ENCODE measurements at regions not wholly inside any gene's neighbourhood (a gene's known extent, or its start where the extent isn't known, plus 50 kb on each side); places are given as distances from the start of the nearest gene placed in this dataset.
"Not testable (repeated sequence)": the region's sequence is repeated elsewhere in the genome, so short reads cannot be mapped to it uniquely, and the experiment has no call there.

DNA sequence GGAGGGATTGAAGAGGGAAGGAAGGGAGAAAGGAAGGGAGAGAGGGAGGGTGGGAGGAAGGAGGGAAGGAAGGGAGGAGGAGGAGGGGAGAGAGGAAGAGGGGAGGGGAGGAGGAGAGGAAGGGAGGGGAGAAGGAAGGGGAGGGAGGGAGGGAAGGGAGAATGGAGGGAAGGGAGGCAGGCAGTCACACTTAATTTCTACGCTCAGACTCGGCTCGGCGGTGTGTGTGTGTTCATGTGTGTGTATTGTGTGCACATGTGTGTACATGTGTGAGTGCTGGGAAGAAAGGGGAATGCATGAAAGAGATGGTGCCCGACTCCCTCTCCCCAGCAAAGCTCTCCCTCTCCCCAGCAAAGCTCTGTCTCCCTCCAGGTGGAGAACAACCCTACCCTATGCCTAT, 79.1 kb upstream of the AFDN start:
- TF ChIP-seq, protein P1, sequence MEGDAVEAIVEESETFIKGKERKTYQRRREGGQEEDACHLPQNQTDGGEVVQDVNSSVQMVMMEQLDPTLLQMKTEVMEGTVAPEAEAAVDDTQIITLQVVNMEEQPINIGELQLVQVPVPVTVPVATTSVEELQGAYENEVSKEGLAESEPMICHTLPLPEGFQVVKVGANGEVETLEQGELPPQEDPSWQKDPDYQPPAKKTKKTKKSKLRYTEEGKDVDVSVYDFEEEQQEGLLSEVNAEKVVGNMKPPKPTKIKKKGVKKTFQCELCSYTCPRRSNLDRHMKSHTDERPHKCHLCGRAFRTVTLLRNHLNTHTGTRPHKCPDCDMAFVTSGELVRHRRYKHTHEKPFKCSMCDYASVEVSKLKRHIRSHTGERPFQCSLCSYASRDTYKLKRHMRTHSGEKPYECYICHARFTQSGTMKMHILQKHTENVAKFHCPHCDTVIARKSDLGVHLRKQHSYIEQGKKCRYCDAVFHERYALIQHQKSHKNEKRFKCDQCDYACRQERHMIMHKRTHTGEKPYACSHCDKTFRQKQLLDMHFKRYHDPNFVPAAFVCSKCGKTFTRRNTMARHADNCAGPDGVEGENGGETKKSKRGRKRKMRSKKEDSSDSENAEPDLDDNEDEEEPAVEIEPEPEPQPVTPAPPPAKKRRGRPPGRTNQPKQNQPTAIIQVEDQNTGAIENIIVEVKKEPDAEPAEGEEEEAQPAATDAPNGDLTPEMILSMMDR (IDR thresholded peaks at IDR 0.05; ENCODE audit: insufficient read depth, low read depth, low read length) = no peak
- Histone ChIP-seq H3K4me3 (ENCODE audit: low read depth, low read length) (no peak overlapping the region), H3K27me3 (ENCODE audit: control insufficient read depth, insufficient read depth, low read length) (no peaks in the 10 kb centered on the region), H3K36me3 (ENCODE audit: control insufficient read depth, insufficient read depth, low read length) (no peaks in the 10 kb centered on the region)
- DNase-seq (ENCODE audit: low read depth) = no peak
- ChIA-PET POLR2A (no interaction called here), CTCF (no interaction called here)

DNA sequence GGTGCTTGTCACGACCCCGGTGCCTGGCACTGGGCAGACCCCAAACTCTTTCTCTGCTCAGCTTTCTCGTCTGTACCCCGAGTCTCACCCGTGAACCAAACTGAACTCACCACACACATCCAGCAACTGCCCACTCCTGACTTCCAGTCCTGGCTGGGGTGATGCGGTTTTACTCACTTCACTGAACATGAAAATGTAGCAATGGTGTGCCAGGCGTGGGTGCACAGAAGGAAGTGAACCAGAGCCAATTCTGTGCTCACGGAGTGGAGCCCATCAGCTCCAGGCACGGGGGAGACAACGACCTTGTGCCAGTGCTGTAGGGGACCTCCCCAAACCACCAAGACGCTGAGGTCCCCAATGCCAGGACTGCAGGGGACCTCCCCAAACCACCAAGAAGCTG, 78.7 kb upstream of the AFDN start:
- Histone ChIP-seq H3K27me3 (ENCODE audit: control insufficient read depth, insufficient read depth, low read length) (no peaks in the 10 kb centered on the region), H3K36me3 (ENCODE audit: control insufficient read depth, insufficient read depth, low read length) (no peaks in the 10 kb centered on the region), H3K4me3 (ENCODE audit: low read depth, low read length) (no peak overlapping the region)
- ChIA-PET POLR2A (no interaction called here), CTCF (no interaction called here)
- TF ChIP-seq, protein P1 (IDR thresholded peaks at IDR 0.05; ENCODE audit: insufficient read depth, low read depth, low read length) = no peak
- DNase-seq (ENCODE audit: low read depth) = no peak

DNA sequence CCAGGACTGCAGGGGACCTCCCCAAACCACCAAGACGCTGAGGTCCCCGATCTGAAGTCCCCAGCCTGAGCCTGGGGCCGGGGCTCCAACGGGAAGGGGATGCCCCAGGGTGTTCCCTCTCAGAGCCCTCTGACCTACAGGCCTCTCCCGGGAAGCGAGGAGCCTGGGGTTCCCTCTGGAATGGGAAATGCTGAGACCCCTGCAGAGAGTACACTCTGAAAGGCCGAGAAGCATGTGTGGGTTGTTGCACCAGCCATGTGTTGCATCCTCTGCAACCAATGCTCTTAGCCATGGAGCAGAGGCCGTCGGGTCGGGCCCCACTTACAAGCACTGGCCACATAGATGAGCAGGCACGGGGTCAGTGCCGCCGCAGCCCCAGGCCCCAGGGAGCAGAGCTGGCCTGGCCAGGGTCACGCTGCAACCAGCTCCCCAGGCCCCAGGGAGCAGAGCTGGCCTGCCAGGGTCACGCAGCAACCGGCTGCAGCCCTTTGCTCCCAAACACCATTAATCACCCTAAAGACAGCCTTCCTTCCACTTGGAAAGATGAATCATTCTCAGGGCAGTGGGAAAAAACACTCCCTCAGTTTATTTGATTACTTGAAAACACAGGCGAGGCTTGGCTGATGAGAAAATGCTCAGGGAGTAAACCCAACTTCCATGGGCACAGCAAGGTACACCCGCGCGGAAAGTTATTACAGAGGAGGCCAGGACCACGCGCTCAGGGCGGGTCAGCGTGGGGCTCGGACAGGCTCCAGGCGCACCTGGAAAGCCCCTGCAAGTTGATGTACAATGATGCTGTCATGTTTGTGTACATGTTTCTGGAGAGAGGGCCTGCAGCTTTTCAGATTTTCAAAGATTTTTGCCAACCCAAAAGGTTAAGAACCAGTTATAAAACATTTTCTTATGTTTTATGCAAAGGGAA, 78.0 kb upstream of the AFDN start:
- POLR2A ChIA-PET = no interaction called here
- H3K27me3 ChIP-seq (ENCODE audit: control insufficient read depth, insufficient read depth, low read length) = no peaks in the 10 kb centered on the region
- CTCF ChIA-PET = no interaction called here
- H3K36me3 ChIP-seq (ENCODE audit: control insufficient read depth, insufficient read depth, low read length) = no peaks in the 10 kb centered on the region
- no peak for DNase-seq (ENCODE audit: low read depth)
- TF ChIP-seq, protein P1 (IDR thresholded peaks at IDR 0.05; ENCODE audit: insufficient read depth, low read depth, low read length) = no peak
- no peak overlapping the region for H3K4me3 ChIP-seq (ENCODE audit: low read depth, low read length)

DNA sequence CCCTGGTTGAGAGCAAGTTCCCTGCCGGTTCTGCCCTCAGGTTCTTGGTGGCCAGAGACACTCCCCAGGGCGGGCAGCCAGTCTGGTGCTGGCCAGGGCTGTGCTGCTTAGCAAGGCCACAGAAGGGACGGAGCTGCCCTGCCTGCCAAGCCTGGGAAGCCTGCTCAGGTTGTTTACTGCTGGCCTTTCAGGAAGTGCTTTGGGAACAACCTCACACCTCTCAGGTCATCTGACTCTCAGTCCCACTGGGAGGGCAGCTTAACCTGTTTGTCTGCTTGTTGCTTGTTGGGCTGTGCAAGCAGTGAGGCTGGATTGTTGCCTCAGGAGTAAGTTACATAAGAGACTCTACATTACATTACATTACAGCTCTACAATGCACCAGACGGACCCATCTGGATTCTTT, 75.8 kb upstream of the AFDN start:
- DNase-seq (ENCODE audit: low read depth) = no peak
- TF ChIP-seq, protein P1 (IDR thresholded peaks at IDR 0.05; ENCODE audit: insufficient read depth, low read depth, low read length) = no peak
- ChIA-PET CTCF (interaction anchor here (0.7 kb wide), 1 partner anchor 79 kb away, joined by 3 read pairs; no protein-coding TSS in a partner anchor), POLR2A (no interaction called here)
- no peaks in the 10 kb centered on the region for H3K36me3 ChIP-seq (ENCODE audit: control insufficient read depth, insufficient read depth, low read length)
- no peak overlapping the region for H3K4me3 ChIP-seq (ENCODE audit: low read depth, low read length)
- H3K27me3 ChIP-seq (ENCODE audit: control insufficient read depth, insufficient read depth, low read length) = no peaks in the 10 kb centered on the region

DNA sequence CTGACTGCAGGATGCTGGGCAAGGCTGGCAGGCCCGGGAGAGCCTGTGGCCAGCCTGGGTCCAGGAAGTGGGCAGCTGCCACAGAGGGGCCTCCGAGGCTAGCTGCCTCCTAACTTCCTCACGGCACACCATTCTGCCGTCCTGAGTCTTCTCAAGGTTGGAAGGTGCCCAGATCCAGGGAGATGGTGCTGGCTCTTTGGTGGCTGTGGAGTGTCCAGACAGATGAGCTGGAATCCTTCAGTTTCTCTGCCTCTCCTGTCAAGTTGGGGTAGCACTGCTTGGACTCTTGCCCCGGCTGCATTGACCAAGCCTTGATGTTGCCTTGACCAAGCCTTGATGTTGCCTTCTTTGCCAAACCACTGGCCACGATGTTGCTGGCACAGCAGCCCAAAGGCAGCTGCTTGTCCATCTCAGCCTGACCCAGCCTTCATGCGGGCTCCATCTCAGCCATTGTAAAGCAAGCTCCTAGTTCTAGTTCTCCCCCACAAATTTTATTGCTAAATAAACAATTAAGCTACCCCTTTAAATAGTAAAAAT, 75.1 kb upstream of the AFDN start:
- POLR2A ChIA-PET = no interaction called here
- CTCF ChIA-PET = no interaction called here

DNA sequence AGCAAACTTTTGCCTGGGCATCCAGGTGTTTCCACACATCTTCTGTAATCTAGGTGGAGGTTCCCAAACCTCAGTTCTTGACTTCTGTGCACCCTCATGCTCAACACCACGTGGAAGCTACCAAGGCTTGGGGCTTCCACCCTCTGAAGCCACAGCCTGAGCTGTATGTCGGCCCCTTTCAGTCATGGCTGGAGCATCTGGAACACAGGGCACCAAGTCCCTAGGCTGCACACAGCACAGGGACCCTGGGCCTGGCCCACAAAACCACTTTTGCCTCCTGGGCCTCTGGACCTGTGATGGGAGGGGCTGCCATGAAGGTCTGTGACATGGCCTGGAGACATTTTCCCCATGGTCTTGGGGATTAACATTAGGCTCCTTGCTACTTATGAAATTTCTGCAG, 73.4 kb upstream of the AFDN start:
- POLR2A ChIA-PET; H3K27me3 ChIP-seq (ENCODE audit: control insufficient read depth, insufficient read depth, low read length); CTCF ChIA-PET; DNase-seq (ENCODE audit: low read depth); H3K4me3 ChIP-seq (ENCODE audit: low read depth, low read length); H3K36me3 ChIP-seq (ENCODE audit: control insufficient read depth, insufficient read depth, low read length): not testable (repeated sequence)

More for the DNA sequence above, 75.1 kb upstream of the AFDN start:
- Histone ChIP-seq H3K4me3 (ENCODE audit: low read depth, low read length) (no peak overlapping the region), H3K36me3 (ENCODE audit: control insufficient read depth, insufficient read depth, low read length) (no peaks in the 10 kb centered on the region), H3K27me3 (ENCODE audit: control insufficient read depth, insufficient read depth, low read length) (no peaks in the 10 kb centered on the region)
- DNase-seq (ENCODE audit: low read depth) = no peak
- TF ChIP-seq, protein P1 (IDR thresholded peaks at IDR 0.05; ENCODE audit: insufficient read depth, low read depth, low read length) = no peak

Data from BJ (cell line).